HG02588 (cell line): ENCODE measurements at regions not wholly inside any gene's neighbourhood (a gene's known extent, or its start where the extent isn't known, plus 50 kb on each side); places are given as distances from the start of the nearest gene placed in this dataset.

Experiments used
- ATAC-seq: cut with Tn5 transposase; IDR thresholded peaks from one replicate; pipeline ENCODE4 v1.9.1; 2021; ENCODE audit warnings: mild to moderate bottlenecking, moderate library complexity; ENCODE audit not compliant: unreplicated experiment

- ATAC-seq, result peak; percentile 49
Observed at GRCh38 chr14:66056926-66057552, 429.1 kb upstream of the CCDC196 start.

DNA sequence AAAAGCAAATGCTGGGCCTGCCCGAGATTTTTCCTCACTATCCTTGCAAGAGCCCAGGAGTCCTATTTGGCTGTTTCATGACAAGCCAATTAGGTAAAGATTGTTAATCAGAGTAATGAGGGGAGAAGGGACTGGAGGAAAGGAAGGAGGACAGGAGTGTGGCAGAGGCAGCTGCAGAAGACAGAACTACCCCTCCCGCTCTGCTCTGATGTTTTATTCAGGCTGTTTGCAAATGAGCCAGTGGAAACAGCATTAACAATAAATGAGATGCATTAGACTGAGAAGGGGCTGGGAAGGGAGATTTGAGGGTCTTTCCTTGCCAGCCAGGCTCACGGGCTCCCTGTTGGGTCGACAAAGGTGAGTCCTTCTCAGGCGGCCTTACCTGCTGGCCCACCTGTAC is 421.0 kb upstream of the CCDC196 start:
- no peak for ATAC-seq

DNA sequence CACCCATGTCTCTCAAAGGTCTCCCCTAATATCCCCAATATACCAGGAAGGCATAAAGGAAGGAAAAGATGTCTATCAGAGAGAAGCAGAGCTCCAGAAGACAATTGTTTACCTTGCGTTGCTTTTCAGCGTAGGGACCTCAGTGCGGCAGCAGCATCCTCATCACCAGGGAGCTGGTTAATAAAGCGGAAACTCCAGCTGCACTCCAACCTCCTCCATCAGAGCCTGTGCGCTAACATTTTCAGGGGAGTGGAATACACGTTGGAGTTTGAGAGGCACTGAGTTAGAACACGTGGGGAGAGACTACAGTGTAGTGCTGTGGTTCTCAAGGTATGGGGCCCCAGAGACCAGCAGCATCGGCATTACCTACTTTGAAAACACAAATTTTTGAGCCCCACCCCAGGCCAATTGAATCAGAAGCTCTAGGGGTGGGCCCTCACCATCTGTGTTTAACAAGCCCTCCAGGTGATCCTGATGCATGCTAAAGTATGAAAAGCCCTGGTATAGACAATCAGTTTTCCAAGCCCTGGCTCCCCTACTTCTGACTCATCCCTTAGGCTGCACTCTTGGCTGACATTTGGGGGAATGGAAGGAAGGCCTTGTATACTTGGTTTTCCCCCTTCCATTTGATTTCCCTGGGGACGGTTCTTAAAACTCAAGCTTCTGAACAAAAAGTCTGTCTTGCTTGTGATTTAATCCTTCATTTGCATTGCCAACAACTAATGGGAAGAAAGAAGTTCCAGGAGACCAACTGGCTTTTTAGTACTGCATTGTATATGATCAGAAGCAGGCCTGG is 419.0 kb upstream of the CCDC196 start:
- no peak for ATAC-seq

DNA sequence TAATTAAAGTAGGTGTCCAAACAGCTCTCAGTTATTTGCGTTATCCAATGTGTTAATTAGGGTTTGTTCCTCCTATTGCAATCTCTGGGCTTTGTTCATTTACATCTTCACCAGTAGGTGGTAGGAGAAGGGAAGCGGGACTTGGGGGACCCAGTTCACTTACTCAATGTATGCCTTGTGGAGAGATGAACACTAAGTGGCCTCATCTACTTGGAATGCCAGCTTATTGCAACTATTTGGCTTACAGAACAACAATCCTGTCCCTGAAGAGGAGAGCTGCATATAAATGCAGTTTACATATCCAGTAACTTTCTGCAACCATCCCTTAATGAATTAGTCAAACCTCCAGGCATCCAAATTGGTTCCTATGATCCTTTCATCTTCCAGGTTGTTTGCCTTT is 417.1 kb upstream of the CCDC196 start:
- ATAC-seq, result no peak

DNA sequence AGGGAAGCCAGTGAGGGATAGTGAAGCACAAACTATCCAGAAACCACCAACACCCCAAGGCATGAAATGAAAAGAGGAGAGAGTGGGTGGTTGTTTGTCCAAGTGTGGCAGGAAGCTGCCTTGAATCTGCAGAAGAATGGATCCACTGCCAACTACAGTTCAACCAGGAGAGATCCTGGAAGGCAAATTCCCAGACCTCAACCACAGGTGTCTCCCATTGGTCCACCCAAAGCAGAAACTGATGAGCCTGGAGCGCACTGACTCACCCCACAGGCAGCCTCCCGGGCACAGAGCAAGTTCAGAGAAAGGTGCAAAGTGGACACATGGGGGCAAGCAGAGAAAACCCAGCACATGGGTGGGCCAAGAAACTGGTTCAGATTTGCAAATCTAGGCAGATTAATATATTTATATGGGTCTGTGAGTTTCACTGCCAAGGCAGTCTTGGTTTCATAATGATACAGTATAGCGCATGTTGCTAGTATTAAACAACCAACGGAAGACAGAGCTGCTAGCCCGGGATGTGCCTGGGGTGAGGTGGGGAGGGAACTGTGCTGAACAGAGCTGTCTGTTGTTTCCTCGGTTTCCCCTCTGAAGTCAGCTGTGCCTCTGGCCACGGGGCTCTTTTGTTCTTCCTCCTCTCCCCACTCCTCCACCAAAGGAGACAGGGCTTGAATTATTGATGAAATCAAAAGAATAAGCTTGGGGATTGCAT is 416.2 kb upstream of the CCDC196 start:
- ATAC-seq, result no peak

- ATAC-seq, result no peak
Observed at GRCh38 chr14:66070542-66071319, 415.4 kb upstream of the CCDC196 start.

- ATAC-seq, result no peak
Observed at GRCh38 chr14:66072190-66073084, 413.7 kb upstream of the CCDC196 start.

GRCh38 chr14:66074537-66074936 is 411.6 kb upstream of the CCDC196 start:
- ATAC-seq, result no peak

- no peak for ATAC-seq
Observed at GRCh38 chr14:66076176-66076575, 410.0 kb upstream of the CCDC196 start.

DNA sequence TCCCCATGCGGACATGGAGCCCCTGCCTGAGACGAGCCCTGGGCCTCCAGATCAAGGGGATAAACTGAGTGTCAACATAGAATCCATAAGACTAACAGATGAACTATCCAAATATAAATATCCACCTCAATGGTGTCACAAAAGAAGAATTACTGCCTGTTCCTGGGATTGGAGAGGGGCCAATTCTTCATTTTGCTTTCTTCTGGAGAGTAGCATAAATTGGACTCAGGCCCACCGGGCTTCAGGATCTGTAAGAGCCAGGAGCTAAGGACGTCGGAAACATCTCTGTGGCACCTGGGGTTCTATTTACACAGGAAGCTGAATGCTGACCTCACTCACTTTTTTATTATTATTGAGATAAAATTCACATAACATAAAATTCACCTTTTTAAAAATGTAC is 408.2 kb upstream of the CCDC196 start:
- ATAC-seq, result no peak

- no peak for ATAC-seq
Observed at GRCh38 chr14:66081594-66082376, 404.4 kb upstream of the CCDC196 start.

- no peak for ATAC-seq
Observed at GRCh38 chr14:66085224-66085623, 400.9 kb upstream of the CCDC196 start.

GRCh38 chr14:66085665-66086064 is 400.5 kb upstream of the CCDC196 start:
- no peak for ATAC-seq

- no peak for ATAC-seq
Observed at GRCh38 chr14:66087231-66087630, 398.9 kb upstream of the CCDC196 start.

DNA sequence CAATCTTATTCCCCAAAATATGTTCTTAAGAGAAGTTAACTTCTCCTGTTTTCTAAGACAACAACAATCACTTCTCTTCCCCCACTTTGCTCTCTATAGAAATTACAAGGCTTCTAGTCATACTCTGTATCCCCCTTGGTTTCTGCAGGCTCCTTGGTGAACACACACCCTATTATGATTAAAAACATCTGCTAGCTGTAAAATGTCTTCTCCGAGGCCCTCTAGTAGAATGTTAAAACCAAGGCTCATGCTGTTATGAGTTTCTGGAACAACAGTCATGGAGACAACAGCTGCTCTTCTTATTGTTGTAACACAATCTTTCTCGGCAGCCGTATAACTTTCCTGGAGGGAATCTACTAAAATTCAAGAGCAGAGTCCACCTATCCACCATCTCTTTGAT is 397.5 kb upstream of the CCDC196 start:
- no peak for ATAC-seq

DNA sequence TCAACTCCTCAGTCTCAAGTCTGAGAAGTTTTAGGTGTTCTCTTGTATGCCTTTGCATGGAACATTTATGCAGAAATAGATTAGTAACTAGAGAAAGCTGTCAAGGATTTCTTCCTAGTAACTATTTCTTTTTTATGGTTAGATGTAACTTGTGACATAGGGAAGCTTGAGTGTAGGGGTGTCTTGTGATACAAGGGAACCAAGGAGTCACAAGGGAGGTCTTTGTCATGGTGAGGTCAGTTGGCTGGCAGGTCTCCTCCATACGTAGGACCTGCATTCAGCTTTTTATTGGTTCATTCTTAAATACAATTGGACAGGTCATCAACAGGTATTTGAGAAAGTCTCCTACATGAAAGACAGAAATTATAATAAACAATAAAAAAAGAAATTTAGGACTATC is 394.0 kb upstream of the CCDC196 start:
- ATAC-seq, result no peak

DNA sequence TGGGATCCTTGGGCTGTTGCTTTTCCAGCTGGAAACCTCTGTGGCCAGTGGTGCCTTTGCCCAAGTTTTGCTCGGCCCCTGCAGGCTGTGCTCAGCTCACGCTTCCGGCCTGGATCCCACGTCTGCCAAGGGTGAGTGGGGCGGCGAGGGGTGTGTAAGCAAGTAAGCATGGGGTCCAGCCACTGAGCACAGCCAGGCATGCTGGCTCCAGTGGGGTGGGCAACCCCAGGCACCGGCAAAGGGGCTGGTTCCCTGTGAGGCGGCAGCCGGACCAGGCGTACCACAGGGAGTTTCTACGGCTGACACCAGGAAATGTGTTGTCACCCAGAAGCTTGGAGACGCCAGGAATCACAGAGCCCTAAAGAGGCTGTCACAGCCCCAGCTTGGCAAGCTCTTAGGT is 393.4 kb upstream of the CCDC196 start:
- no peak for ATAC-seq

DNA sequence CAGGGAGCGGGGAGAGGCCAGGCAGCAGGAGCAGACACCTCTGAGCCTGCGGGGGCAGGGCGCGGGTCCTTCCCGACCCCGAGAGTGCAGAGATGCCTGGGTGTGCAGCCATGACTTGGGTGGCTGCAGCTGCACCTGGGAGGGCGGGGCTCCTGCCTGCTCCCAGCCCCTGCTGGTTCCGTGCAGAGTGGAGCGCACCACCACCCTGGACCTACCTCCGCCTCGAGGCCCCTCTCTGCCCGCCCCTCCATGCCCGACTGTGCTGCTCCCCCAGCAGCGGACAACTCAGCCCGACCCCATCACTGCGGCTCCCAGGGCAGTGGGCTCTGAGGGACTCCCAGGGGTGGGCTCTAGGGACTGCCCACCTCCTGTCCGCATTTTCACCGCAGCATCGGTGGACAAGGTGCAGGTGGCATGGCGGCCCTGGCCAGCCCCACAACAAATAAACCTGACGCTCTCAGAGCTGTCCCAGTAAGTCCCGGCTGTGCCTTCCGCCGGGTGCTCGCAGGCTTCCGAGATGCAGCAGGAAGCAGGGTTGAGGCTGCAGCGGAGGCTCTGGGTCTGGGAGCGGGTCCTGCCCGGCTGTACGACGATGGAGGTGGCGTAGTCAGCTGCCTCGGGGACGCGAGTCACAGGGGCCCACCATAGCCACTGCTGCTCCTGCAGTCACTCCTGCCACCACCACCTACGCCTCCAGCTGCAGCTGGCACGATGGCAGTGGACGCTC is 392.0 kb upstream of the CCDC196 start:
- ATAC-seq, result no peak

GRCh38 chr14:66099451-66099850 is 386.7 kb upstream of the CCDC196 start:
- ATAC-seq, result no peak
